ENCODE measurements at regions not wholly inside any gene's neighbourhood (a gene's known extent, or its start where the extent isn't known, plus 50 kb on each side); places are given as distances from the start of the nearest gene placed in this dataset.

- Histone ChIP-seq H3K4me3 (ENCODE audit: low read depth in 1 of 3, low read length in 3 of 3) (no peak overlapping the region), H3K9ac (ENCODE audit: low read depth in 1 of 2, low read length in 2 of 2) (no peak overlapping the region), H3K27ac (ENCODE audit: low read depth in 1 of 2, low read length in 2 of 2) (no peak overlapping the region), H3K36me3 (ENCODE audit: control insufficient read depth in 4 of 4, insufficient read depth in 3 of 4, low read depth in 1 of 4, low read length in 3 of 4) (no peaks in the 10 kb centered on the region), H3K4me1 (ENCODE audit: control insufficient read depth in 4 of 4, insufficient read depth in 4 of 4, low read length in 3 of 4) (no peaks in the 10 kb centered on the region), H3K9me3 (ENCODE audit: control insufficient read depth in 4 of 4, low read length in 3 of 4) (no peaks in the 10 kb centered on the region), H3K27me3 (ENCODE audit: control insufficient read depth in 4 of 4, insufficient read depth in 4 of 4, low read length in 3 of 4) (no peaks in the 10 kb centered on the region)
- TF ChIP-seq HNF4A (conservative IDR thresholded peaks at IDR 0.05): no peak
- TF ChIP-seq TAF1 (conservative IDR thresholded peaks at IDR 0.05): no peak
- no peak for TF ChIP-seq GABPA (IDR thresholded peaks at IDR 0.05 in 1 of 2, conservative IDR thresholded peaks at IDR 0.05 in 1 of 2)
- TF ChIP-seq NR2F2 (IDR thresholded peaks at IDR 0.05): no peak
- no peak for TF ChIP-seq SP1 (IDR thresholded peaks at IDR 0.05)
- TF ChIP-seq HNF4G (IDR thresholded peaks at IDR 0.05): no peak
- TF ChIP-seq EGR1 (IDR thresholded peaks at IDR 0.05; ENCODE audit: low read depth in 2 of 2): no peak
- no peak for TF ChIP-seq JUND (IDR thresholded peaks at IDR 0.05)
- no peak for TF ChIP-seq REST (IDR thresholded peaks at IDR 0.05)
- no peak for TF ChIP-seq MAX (IDR thresholded peaks at IDR 0.05)
- TF ChIP-seq RXRA (IDR thresholded peaks at IDR 0.05): no peak
- no peak for TF ChIP-seq FOXA2 (IDR thresholded peaks at IDR 0.05)
- no peak for TF ChIP-seq YY1 (IDR thresholded peaks at IDR 0.05)
- no peak for TF ChIP-seq FOXA1 (IDR thresholded peaks at IDR 0.05)
- no peak for TF ChIP-seq ATF3 (IDR thresholded peaks at IDR 0.05)
- TF ChIP-seq RAD21 (IDR thresholded peaks at IDR 0.05): no peak
- no peak for TF ChIP-seq ZBTB33 (IDR thresholded peaks at IDR 0.05)
- WGBS: 83% methylated on average over 1 of the region's 1 CpG
- no peak for DNase-seq (ENCODE audit: low spot score)
Measured at GRCh38 chr12:90548595-90548994, 406.4 kb downstream of the CCER1 start.

GRCh38 chr12:90546511-90546910, 408.5 kb downstream of the CCER1 start:
- TF ChIP-seq ZBTB33 (IDR thresholded peaks at IDR 0.05): no peak
- TF ChIP-seq SP1 (IDR thresholded peaks at IDR 0.05): no peak
- TF ChIP-seq FOXA2 (IDR thresholded peaks at IDR 0.05): no peak
- TF ChIP-seq EGR1 (IDR thresholded peaks at IDR 0.05; ENCODE audit: low read depth in 2 of 2): no peak
- no peak for TF ChIP-seq ATF3 (IDR thresholded peaks at IDR 0.05)
- no peak for TF ChIP-seq HNF4G (IDR thresholded peaks at IDR 0.05)
- Histone ChIP-seq H3K9me3 (ENCODE audit: control insufficient read depth in 4 of 4, low read length in 3 of 4) (no peaks in the 10 kb centered on the region), H3K9ac (ENCODE audit: low read depth in 1 of 2, low read length in 2 of 2) (no peak overlapping the region), H3K36me3 (ENCODE audit: control insufficient read depth in 4 of 4, insufficient read depth in 3 of 4, low read depth in 1 of 4, low read length in 3 of 4) (no peaks in the 10 kb centered on the region), H3K4me3 (ENCODE audit: low read depth in 1 of 3, low read length in 3 of 3) (no peak overlapping the region), H3K27ac (ENCODE audit: low read depth in 1 of 2, low read length in 2 of 2) (no peak overlapping the region), H3K27me3 (ENCODE audit: control insufficient read depth in 4 of 4, insufficient read depth in 4 of 4, low read length in 3 of 4) (no peaks in the 10 kb centered on the region), H3K4me1 (ENCODE audit: control insufficient read depth in 4 of 4, insufficient read depth in 4 of 4, low read length in 3 of 4) (no peaks in the 10 kb centered on the region)
- DNase-seq (ENCODE audit: low spot score): no peak
- 87% methylated on average over 3 of the region's 3 CpGs for WGBS
